ENCODE measurements at regions not wholly inside any gene's neighbourhood (a gene's known extent, or its start where the extent isn't known, plus 50 kb on each side); places are given as distances from the start of the nearest gene placed in this dataset.

DNA sequence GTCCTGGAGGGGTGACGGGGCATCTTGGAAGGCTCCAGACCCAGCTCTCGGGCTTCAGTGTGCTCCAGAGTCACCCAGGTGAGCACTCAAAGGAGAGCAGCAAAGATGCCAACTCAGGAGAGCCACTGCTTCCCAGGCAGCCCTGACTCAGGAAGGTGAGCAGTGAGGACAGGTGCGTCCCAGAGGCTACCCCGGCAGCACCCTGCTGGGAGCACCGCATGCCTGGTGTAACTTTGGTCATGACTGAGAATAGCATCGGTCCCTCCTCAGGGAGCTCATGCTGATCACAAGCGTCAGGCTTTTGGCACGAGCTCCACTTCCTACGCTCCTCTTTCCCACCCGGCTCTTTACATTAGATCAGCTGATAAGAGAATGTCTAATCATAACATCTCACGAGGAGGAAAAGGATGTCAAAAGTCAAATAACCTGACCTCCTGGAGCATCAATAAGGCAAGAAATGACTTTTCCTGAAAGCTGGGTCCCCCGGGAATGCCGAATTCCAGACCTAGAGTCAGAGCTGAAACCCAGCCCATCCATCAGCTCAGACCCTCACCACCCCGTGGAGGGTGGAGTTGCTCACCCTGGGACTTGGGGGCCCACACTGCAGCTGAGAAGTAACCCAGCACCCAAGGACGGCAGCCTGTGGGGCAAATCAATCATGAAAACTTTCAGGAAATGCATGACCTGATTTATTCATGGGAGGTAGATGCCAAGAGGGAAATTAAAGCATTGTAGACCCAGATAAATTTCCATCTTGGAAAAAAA is 248.8 kb downstream of the ACKR3 start:
- ChIA-PET POLR2A (no interaction called here), CTCF (interaction anchor here (0.6 kb wide), 1 partner anchor 640 kb away, joined by 5 read pairs; no protein-coding TSS in a partner anchor)
- no peak for DNase-seq (ENCODE audit: extremely low spot score)
- TF ChIP-seq SUZ12 (IDR thresholded peaks at IDR 0.05) (no peak), ZNF384 (IDR thresholded peaks at IDR 0.05) (no peak), FOXA1 (IDR thresholded peaks at IDR 0.05) (no peak), FOXM1 (IDR thresholded peaks at IDR 0.05; ENCODE audit: borderline replicate concordance) (no peak), LEF1 (IDR thresholded peaks at IDR 0.05; ENCODE audit: borderline replicate concordance) (no peak), BHLHE40 (IDR thresholded peaks at IDR 0.05; ENCODE audit: borderline replicate concordance) (no peak), CTBP1 (IDR thresholded peaks at IDR 0.05; ENCODE audit: borderline replicate concordance) (no peak), ELF4 (IDR thresholded peaks at IDR 0.05) (no peak), ARNT (IDR thresholded peaks at IDR 0.05) (no peak), NFRKB (IDR thresholded peaks at IDR 0.05) (no peak), HDGF (IDR thresholded peaks at IDR 0.05; ENCODE audit: borderline replicate concordance) (no peak), L3MBTL2 (conservative IDR thresholded peaks at IDR 0.05) (no peak), SP1 (IDR thresholded peaks at IDR 0.05) (no peak), TARDBP (IDR thresholded peaks at IDR 0.05) (no peak), FOXK2 (IDR thresholded peaks at IDR 0.05) (no peak)
- TF ChIP-seq, protein P1, sequence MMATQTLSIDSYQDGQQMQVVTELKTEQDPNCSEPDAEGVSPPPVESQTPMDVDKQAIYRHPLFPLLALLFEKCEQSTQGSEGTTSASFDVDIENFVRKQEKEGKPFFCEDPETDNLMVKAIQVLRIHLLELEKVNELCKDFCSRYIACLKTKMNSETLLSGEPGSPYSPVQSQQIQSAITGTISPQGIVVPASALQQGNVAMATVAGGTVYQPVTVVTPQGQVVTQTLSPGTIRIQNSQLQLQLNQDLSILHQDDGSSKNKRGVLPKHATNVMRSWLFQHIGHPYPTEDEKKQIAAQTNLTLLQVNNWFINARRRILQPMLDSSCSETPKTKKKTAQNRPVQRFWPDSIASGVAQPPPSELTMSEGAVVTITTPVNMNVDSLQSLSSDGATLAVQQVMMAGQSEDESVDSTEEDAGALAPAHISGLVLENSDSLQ (IDR thresholded peaks at IDR 0.05) = no peak

DNA sequence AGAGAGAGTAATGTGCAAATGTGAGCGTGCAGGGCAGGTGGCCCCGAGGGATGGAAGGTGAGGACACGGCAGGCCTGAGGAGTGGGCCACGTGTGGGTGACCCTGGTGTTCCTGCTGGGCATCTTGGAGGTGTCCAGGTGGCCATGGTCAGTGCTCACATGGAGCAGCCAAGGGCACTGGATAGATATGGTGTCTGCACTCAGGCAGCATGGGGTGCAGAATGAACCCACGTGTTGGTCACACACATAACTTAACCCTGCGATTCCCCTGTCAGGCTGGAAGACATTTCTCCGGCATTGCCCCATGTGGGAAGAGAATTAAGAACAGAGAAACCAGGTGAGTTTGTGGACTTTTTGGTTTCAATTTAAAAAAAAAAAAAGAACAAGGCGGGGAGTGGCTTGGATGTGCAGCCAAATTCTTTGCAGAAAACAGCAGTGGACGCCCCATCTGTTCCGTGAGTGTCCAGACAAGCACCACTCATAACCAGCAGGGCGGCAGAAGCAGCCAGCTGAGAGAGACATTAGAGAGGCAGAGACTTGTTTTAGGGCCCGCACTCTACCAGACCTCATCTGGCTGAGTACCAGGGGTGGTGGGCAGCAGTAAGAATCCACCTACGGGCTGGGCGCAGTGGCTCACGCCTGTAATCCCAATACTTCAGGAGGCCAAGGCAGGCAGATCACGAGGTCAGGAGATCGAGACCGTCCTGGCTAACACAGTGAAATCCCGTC is 249.8 kb downstream of the ACKR3 start:
- TF ChIP-seq FOXM1 (IDR thresholded peaks at IDR 0.05; ENCODE audit: borderline replicate concordance) (no peak), NFRKB (IDR thresholded peaks at IDR 0.05) (no peak), ARNT (IDR thresholded peaks at IDR 0.05) (no peak), FOXA1 (IDR thresholded peaks at IDR 0.05) (no peak), SP1 (IDR thresholded peaks at IDR 0.05) (no peak), ELF4 (IDR thresholded peaks at IDR 0.05) (no peak), SUZ12 (IDR thresholded peaks at IDR 0.05) (no peak)
- CTCF ChIA-PET = interaction anchor here (0.6 kb wide), 1 partner anchor 641 kb away, joined by 5 read pairs; no protein-coding TSS in a partner anchor
- no peak for DNase-seq (ENCODE audit: extremely low spot score)
- POLR2A ChIA-PET = no interaction called here

DNA sequence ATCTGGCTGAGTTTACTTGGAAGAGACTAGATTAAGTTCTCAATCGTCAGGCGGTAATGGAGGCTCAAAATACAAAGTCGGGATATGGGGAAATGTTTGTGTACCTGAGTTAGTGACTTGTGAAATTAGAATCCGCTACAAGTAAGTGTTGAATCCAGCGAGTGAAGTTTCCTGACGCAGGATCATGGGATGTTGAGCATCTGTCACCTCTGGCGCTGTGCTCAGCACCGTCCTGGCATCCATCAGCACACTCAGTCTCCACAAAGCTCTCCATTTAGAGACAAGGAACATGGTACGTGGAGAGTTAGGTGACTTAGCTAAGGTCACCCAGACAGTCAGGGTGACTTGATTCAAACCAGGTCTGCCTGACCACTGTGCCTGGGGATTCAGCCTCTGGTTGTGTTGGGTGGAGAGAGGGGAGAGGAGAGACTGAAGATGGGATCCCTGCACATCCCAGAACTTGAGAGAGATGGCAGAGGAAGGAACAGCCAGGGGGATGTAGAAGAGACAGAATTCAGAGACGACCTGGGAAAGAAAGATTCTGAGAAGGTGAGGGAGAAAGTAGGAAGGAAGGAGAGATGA is 251.2 kb downstream of the ACKR3 start:
- DNase-seq (ENCODE audit: extremely low spot score) = no peak
- ChIA-PET POLR2A (no interaction called here), CTCF (no interaction called here)
- TF ChIP-seq FOXA1 (IDR thresholded peaks at IDR 0.05) = no peak
- TF ChIP-seq FOXM1 (IDR thresholded peaks at IDR 0.05; ENCODE audit: borderline replicate concordance) = no peak
- no peak for TF ChIP-seq ARNT (IDR thresholded peaks at IDR 0.05)
- TF ChIP-seq HDGF (IDR thresholded peaks at IDR 0.05; ENCODE audit: borderline replicate concordance) = no peak
- no peak for TF ChIP-seq SP1 (IDR thresholded peaks at IDR 0.05)
- TF ChIP-seq LEF1 (IDR thresholded peaks at IDR 0.05; ENCODE audit: borderline replicate concordance) = no peak
- TF ChIP-seq, protein P1 (IDR thresholded peaks at IDR 0.05) = no peak
- TF ChIP-seq BHLHE40 (IDR thresholded peaks at IDR 0.05; ENCODE audit: borderline replicate concordance) = no peak
- TF ChIP-seq NFRKB (IDR thresholded peaks at IDR 0.05) = no peak
- TF ChIP-seq ELF4 (IDR thresholded peaks at IDR 0.05) = no peak
- TF ChIP-seq SUZ12 (IDR thresholded peaks at IDR 0.05) = no peak
- TF ChIP-seq FOXK2 (IDR thresholded peaks at IDR 0.05) = no peak
- no peak for TF ChIP-seq TARDBP (IDR thresholded peaks at IDR 0.05)
- no peak for TF ChIP-seq ZNF384 (IDR thresholded peaks at IDR 0.05)
- no peak for TF ChIP-seq L3MBTL2 (conservative IDR thresholded peaks at IDR 0.05)
- no peak for TF ChIP-seq CTBP1 (IDR thresholded peaks at IDR 0.05; ENCODE audit: borderline replicate concordance)

DNA sequence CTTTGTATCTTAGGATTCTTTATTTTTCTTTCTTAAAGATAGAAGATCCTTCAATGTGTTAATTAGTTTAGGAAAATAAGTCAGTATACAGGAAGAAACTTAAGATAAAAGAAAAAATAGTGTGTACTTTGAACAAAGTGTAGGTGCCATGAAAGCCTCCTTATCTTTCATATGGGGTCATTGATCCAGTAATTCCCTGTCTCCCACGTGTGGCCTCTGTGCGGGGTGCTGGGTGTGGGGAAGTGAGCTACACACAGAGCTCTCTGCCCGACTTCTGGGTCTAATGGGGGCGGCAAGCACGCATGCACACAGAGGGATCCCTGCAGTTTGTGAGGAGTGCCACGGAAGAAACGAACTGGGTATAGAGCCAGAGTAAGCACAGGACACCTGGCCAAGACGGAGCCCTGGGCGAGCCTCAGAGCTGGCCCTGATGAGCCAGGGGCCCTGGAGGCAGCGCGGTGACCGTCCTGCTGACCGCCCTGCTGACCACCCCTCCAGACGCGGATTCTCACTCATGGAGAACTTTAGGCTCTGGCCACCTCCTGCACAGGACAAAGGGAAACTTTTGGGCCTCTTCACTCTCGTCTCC is 253.5 kb downstream of the ACKR3 start:
- no peak for DNase-seq (ENCODE audit: extremely low spot score)
- POLR2A ChIA-PET = no interaction called here
- TF ChIP-seq BHLHE40 (IDR thresholded peaks at IDR 0.05; ENCODE audit: borderline replicate concordance) = no peak
- no peak for TF ChIP-seq FOXM1 (IDR thresholded peaks at IDR 0.05; ENCODE audit: borderline replicate concordance)
- no peak for TF ChIP-seq ZNF384 (IDR thresholded peaks at IDR 0.05)
- no peak for TF ChIP-seq TARDBP (IDR thresholded peaks at IDR 0.05)
- TF ChIP-seq NFRKB (IDR thresholded peaks at IDR 0.05) = no peak
- TF ChIP-seq CTBP1 (IDR thresholded peaks at IDR 0.05; ENCODE audit: borderline replicate concordance) = no peak
- no peak for TF ChIP-seq L3MBTL2 (conservative IDR thresholded peaks at IDR 0.05)
- TF ChIP-seq FOXA1 (IDR thresholded peaks at IDR 0.05) = no peak
- no peak for TF ChIP-seq FOXK2 (IDR thresholded peaks at IDR 0.05)
- TF ChIP-seq SP1 (IDR thresholded peaks at IDR 0.05) = no peak
- TF ChIP-seq, protein P1 (IDR thresholded peaks at IDR 0.05) = no peak
- TF ChIP-seq HDGF (IDR thresholded peaks at IDR 0.05; ENCODE audit: borderline replicate concordance) = no peak
- no peak for TF ChIP-seq ELF4 (IDR thresholded peaks at IDR 0.05)
- no peak for TF ChIP-seq LEF1 (IDR thresholded peaks at IDR 0.05; ENCODE audit: borderline replicate concordance)
- TF ChIP-seq SUZ12 (IDR thresholded peaks at IDR 0.05) = no peak
- TF ChIP-seq ARNT (IDR thresholded peaks at IDR 0.05) = no peak
- CTCF ChIA-PET = no interaction called here

DNA sequence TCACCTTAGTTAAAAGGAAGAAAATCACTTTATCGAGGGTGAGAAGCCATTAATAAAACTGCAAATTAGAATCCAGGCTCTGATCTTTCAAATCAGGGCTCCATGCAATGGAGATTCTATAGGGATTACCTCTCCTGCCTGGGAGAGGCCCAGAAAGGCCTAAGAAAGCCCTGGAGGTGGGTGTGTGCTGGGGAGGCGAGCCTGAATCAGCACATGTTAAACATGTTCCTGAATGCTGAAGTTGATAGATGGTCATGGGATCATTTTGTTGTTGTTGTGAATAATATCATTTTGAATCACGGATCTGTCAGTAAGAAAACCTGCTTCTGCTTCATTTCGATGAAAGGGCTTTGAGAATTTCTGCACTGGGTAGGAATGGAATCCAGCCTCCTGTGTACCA is 254.3 kb downstream of the ACKR3 start:
- TF ChIP-seq ELF4 (IDR thresholded peaks at IDR 0.05) (no peak), FOXA1 (IDR thresholded peaks at IDR 0.05) (no peak), CTBP1 (IDR thresholded peaks at IDR 0.05; ENCODE audit: borderline replicate concordance) (no peak), FOXK2 (IDR thresholded peaks at IDR 0.05) (no peak), SUZ12 (IDR thresholded peaks at IDR 0.05) (no peak), LEF1 (IDR thresholded peaks at IDR 0.05; ENCODE audit: borderline replicate concordance) (no peak), FOXM1 (IDR thresholded peaks at IDR 0.05; ENCODE audit: borderline replicate concordance) (no peak), SP1 (IDR thresholded peaks at IDR 0.05) (no peak), L3MBTL2 (conservative IDR thresholded peaks at IDR 0.05) (no peak), BHLHE40 (IDR thresholded peaks at IDR 0.05; ENCODE audit: borderline replicate concordance) (no peak), ZNF384 (IDR thresholded peaks at IDR 0.05) (no peak), TARDBP (IDR thresholded peaks at IDR 0.05) (no peak), NFRKB (IDR thresholded peaks at IDR 0.05) (no peak)
- TF ChIP-seq, protein P1 (IDR thresholded peaks at IDR 0.05) = no peak
- POLR2A ChIA-PET = no interaction called here
- no peak for DNase-seq (ENCODE audit: extremely low spot score)
- CTCF ChIA-PET = no interaction called here

Measured in HEK293T (cell line).